Hematopoietic multipotent progenitor cell treated with erythropoietin and hydrocortisone succinate and interleukin-3 and kit ligand, for 4 days (in vitro differentiated cells): ENCODE measurements at regions not wholly inside any gene's neighbourhood (a gene's known extent, or its start where the extent isn't known, plus 50 kb on each side); places are given as distances from the start of the nearest gene placed in this dataset.

Source experiments
- DNase-seq: peaks from one replicate; pipeline ENCODE4 v3.0.0-alpha.2; 2015

- DNase-seq = no peak
These were observed 500.8 kb upstream of the ANKRD30A start for GRCh38 chr10:36624551-36625100.

- DNase-seq = no peak
These were observed 504.1 kb upstream of the ANKRD30A start for GRCh38 chr10:36621346-36621745.

DNA sequence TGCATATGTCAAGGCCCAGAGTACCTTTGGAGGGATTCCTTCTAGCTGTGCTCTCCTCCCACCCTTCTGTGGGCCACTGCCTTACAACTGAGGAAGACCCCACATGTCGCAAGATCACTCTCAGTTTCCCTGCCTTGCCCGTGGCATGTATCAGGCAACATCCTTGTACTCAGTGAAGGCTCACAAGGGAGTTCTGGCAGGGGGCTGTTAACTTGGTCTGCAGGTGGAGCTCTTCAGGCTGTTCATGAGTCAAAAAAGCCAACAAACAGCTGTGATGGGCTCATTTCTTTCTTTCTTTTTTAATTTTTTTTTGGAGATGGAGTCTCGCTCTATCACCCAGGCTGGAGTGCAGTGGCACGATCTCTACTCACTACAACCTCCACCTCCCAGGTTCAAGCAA lies 513.0 kb upstream of the ANKRD30A start:
- no peak for DNase-seq

DNA sequence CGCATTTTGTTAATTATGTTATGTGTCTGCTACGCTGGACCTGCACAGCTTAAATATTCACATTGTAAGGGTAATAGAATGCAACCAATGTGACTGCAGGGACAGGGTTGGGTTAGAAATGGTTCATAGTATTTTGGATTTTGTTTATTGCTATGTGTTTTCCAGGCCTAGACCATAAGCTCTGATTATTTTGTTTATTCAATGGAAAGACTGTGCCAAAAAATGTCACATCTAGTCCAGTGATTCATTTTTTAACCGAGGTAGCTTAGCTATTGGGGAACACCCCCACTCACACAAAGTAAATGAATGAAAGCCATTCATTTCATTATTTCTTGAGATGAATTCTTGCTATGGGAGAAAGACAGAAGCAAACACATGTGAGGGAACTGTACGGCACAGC lies 516.5 kb upstream of the ANKRD30A start:
- no peak for DNase-seq

GRCh38 chr10:36608251-36608650 lies 517.1 kb upstream of the ANKRD30A start:
- no peak for DNase-seq

DNA sequence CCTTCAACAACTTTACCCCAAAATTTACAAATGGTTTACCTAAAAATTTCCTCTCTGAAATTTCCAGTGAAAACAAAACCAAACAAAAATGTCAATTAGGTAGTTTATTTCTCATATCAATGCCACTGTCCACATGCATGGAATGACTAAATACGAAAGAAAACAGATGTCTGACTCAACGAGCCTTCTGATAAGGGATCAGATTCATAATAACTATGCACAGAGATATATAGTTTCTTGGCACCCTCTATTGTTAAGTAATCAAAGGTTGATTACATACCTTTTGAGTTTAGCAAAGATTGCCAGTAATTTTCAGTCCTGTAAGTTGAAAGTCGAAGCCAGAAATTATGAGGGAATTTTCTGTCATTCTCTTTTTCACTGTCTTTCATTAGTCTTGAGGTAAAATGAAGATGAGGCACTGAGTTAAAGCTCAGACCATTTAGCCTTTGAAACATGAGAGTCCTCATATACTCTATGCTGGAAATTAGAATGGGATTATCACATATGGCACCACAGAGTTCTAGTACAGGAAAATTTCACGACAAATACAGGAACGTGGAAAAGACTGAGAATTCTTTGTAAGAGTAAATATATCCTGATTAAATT lies 519.1 kb upstream of the ANKRD30A start:
- no peak for DNase-seq

DNA sequence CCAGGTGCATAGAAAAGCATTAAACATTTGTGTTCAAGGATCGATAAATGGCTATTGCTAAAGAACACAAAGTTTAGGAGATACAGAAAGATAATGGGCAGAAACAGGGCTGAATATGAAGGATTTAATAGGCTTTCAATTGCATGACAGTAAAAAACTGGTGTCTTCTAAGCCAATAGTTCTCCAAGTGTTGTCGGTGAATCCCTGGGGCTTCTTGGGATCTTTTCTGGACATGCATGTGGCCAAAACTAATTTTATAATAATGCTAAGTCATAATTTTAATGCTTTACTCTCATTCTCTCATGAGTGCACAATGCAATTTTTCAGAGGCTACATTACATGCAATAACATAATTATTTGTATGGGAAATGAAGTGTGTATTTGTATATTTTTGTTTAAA lies 521.1 kb upstream of the ANKRD30A start:
- no peak for DNase-seq

- no peak for DNase-seq
These were observed 521.7 kb upstream of the ANKRD30A start for GRCh38 chr10:36603688-36604087.

DNA sequence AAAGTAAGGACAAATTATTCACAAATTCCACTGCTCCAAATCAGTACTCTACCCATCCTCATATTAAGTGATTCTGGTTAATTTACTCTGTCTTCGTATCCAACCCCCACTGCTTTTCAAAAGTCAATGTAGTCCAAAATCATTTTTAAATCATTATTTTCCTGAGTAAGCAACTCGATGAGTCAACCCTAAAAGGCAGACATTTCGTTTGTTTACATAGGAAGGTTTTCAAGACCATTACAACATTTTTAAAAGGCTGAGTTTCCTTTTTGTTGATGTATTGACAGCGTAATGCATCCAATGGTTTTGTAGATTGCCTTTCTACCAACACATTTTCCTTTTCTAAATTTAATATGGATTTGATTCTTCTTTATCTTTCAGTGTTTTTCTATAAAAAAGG lies 523.0 kb upstream of the ANKRD30A start:
- no peak for DNase-seq

GRCh38 chr10:36597756-36598320 lies 527.6 kb upstream of the ANKRD30A start:
- no peak for DNase-seq

GRCh38 chr10:36592964-36593363 lies 532.4 kb upstream of the ANKRD30A start:
- no peak for DNase-seq

DNA sequence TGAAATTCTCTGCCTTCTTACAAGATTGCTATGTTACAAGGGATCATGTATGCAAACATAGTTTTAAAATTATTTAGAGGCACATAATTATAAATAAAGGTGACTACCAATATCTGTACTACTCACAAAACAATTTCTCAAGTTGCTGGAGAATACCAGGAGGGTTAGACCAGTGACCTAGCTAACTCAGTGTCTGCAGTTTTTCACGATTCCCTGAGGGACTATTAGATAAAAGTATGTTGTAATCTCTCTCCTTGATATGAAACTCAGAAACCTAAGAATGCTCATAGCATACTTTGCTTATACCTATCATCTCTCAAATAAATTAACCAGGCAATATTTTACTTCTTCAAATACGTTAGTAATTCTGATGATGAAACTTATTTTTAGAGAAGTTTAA lies 534.0 kb upstream of the ANKRD30A start:
- no peak for DNase-seq

- no peak for DNase-seq
These were observed 541.7 kb upstream of the ANKRD30A start for GRCh38 chr10:36583690-36584089.

GRCh38 chr10:36581237-36581636 lies 544.2 kb upstream of the ANKRD30A start:
- DNase-seq = no peak

DNA sequence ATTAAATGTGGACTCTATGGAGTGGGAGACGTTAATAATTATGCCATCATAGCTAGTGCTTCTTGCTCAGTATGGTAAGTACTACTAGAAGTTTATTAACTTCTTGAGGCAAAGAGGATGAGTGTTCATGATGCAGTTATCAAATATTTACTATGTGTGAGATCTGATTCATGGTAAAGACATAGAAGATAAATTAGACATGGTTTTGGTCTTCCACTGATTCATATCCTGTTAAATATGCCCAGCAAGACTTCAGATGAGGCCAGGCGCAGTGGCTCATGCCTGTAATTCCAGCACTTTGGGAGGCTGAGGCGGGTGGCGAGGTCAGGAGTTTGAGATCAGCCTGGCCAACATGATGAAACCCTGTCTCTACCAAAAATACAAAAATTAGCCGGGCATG lies 547.1 kb upstream of the ANKRD30A start:
- DNase-seq = no peak

DNA sequence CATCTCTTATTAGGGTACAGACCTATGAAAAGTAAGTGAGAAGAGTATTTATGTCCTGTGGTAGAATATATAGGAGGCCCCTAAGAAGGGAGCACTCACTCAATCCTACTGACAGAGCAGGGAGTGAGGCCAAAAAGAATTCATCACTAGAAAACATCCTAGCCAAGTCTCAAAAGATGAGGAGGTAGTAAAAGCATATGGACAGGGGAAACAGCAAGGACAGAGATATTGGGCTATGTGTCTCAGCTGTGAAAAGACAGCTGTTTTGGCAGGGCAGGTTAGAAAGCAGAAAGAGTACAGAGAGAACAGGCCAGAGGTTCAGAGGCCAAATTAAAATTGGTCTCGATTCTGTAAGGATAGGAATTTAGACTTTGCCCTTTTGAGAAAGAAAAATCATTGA lies 548.3 kb upstream of the ANKRD30A start:
- DNase-seq = no peak

DNA sequence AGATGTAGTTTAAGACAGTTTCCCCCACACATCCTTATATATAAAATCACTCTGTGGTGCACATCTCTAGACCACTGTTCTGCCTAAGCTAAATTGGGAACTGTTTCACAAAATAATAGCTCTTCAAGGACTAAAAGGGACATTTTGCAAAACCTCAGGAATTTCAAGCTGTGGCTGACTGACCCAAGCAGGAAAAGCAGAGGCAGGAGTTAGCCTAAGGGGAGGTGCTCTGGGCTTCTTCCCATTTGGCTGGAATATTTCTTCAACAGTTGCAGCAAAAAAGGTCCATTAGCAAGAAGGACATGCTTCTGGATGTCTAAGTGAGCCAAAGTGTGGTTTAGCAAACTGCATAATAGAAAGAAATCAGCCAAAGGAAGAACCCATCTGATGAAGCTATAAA lies 551.2 kb upstream of the ANKRD30A start:
- no peak for DNase-seq

DNA sequence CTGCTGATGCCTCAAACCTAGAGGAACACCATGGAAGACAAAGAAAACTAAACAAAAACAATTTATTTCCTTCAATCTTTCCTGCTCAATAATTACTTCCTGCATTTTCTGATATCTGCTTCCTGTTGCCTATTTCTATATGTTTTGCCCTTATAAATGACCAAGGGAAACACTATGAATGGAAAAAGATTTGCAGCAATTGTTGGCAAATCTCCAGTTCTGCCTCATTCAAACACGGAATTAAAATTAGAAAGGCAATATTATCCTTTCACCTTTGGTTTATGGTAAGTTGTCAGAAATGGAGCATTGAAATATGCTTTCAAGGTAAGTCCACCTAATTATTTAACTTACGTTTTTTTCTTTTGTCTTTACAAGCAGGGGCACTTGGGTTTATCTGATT lies 552.2 kb upstream of the ANKRD30A start:
- no peak for DNase-seq

DNA sequence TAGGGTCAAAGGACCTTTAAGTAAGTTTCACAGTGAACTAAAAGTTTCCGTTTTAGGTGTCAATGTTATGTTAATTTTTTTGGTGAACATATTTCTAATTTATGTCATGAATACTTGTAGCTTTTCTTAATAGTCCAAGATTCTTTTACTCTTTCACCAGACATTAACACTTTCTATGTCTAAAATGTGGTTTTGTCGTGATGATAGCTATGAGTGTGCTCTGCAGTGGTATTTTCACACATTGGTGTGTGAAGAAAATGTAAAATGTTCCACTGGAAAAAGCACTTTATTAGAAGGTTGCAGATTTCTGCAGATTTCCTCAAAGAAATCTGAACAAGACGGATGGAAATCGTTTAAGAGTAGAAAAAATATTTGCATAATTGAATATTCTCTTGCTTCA lies 561.0 kb upstream of the ANKRD30A start:
- DNase-seq = no peak

- no peak for DNase-seq
These were observed 565.7 kb upstream of the ANKRD30A start for GRCh38 chr10:36559412-36560400.

GRCh38 chr10:36556468-36556867 lies 568.9 kb upstream of the ANKRD30A start:
- DNase-seq = no peak

DNA sequence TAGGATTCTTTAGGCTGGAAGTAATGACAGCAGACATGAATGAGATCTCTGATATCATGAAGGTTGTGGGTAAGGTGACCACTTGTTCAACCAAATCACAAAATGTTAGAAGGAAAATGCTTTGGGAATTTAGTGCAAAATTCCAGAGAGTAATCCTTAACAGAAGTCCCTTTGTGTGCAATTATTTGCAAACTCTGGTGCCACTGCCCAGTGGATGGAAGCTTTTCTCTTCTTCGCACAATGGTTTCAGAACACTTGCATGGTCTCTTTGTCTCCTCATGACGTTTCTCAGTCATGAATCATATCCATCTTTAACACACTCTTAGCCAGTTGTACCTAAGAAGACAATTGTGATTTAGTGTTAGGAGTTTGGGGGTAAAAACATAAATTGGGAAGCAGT lies 570.4 kb upstream of the ANKRD30A start:
- no peak for DNase-seq

DNA sequence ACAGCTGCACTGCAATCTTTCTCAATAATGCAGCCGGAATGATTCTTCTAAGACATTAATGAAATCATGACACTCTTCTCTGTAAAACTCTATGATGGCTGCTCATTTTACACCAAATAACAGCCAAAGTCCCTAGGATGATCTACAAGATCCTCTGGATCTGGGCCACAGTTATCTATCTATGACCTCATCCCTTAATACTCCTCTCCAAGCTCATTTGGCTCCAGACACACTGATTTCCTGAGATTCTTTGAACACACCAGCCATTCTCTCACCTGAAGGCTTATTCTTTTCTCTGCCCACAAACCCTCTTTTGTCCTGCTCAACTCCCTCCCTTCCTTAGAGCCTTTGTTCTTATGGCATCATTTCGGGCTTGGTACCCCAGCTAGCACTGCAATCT lies 577.4 kb upstream of the ANKRD30A start:
- DNase-seq = no peak

GRCh38 chr10:36542493-36542892 lies 582.9 kb upstream of the ANKRD30A start:
- DNase-seq = no peak
